BE2C (cell line): ENCODE measurements at regions not wholly inside any gene's neighbourhood (a gene's known extent, or its start where the extent isn't known, plus 50 kb on each side); places are given as distances from the start of the nearest gene placed in this dataset.

Experiments used
- DNase-seq: peaks from one replicate; pipeline ENCODE4 v3.0.0-alpha.2; 2020
- H3K27me3 ChIP-seq: fragments of 250-450 bp; sonication (Bioruptor Pico); 2 replicates; pipeline ENCODE4 v1.5.1; 2020; ENCODE audit warnings: mild to moderate bottlenecking
- H3K36me3 ChIP-seq: fragments of 250-450 bp; sonication (Bioruptor Pico); 2 replicates; pipeline ENCODE4 v1.5.1; 2020; ENCODE audit warnings: mild to moderate bottlenecking
- H3K4me1 ChIP-seq: fragments of 250-450 bp; sonication (Bioruptor Pico); 2 replicates; pipeline ENCODE4 v1.5.1; 2020
- H3K4me3 ChIP-seq: 2 replicates; pipeline ENCODE4 v1.5.1; 2011; ENCODE audit warnings: low read depth, low read length
- H3K9me3 ChIP-seq: fragments of 250-450 bp; sonication (Bioruptor Pico); 2 replicates; pipeline ENCODE4 v1.5.1; 2020
- CTCF ChIP-seq: IDR thresholded peaks from 2 replicates; pipeline ENCODE4 v1.5.1; 2012; ENCODE audit warnings: mild to moderate bottlenecking, low read depth, low read length

- Histone ChIP-seq H3K27me3 (no peaks in the 10 kb centered on the region), H3K4me3 (no peak overlapping the region), H3K36me3 (no peaks in the 10 kb centered on the region), H3K9me3 (no peaks in the 10 kb centered on the region), H3K4me1 (no peaks in the 10 kb centered on the region)
- TF ChIP-seq CTCF = no peak
- DNase-seq = no peak
These were observed 331.9 kb upstream of the POGK start for GRCh38 chr1:166507347-166507746.

- no peak for DNase-seq
These were observed 327.5 kb upstream of the POGK start for GRCh38 chr1:166511761-166512160.

GRCh38 chr1:166514067-166514466, 325.2 kb upstream of the POGK start:
- no peak for DNase-seq
- Histone ChIP-seq H3K27me3 (no peaks in the 10 kb centered on the region), H3K36me3 (no peaks in the 10 kb centered on the region), H3K4me3 (no peak overlapping the region), H3K4me1 (no peaks in the 10 kb centered on the region), H3K9me3 (no peaks in the 10 kb centered on the region)
- no peak for TF ChIP-seq CTCF

More at GRCh38 chr1:166511761-166512160, 327.5 kb upstream of the POGK start:
- Histone ChIP-seq H3K36me3 (no peaks in the 10 kb centered on the region), H3K4me3 (no peak overlapping the region), H3K9me3 (no peaks in the 10 kb centered on the region), H3K4me1 (no peaks in the 10 kb centered on the region), H3K27me3 (no peaks in the 10 kb centered on the region)
- TF ChIP-seq CTCF = no peak

- H3K9me3 ChIP-seq = no peaks in the 10 kb centered on the region
These were observed 311.5 kb upstream of the POGK start for GRCh38 chr1:166527752-166528151.

GRCh38 chr1:166538646-166539045, 300.6 kb upstream of the POGK start:
- no peak for DNase-seq
- no peaks in the 10 kb centered on the region for H3K9me3 ChIP-seq
- H3K36me3 ChIP-seq = no peaks in the 10 kb centered on the region
- no peaks in the 10 kb centered on the region for H3K27me3 ChIP-seq
- H3K4me3 ChIP-seq = no peak overlapping the region
- no peak for TF ChIP-seq CTCF
- no peaks in the 10 kb centered on the region for H3K4me1 ChIP-seq

More at GRCh38 chr1:166527752-166528151, 311.5 kb upstream of the POGK start:
- Histone ChIP-seq H3K36me3 (no peaks in the 10 kb centered on the region), H3K4me1 (no peaks in the 10 kb centered on the region), H3K27me3 (no peaks in the 10 kb centered on the region; the same call in 1 of the 2 replicates), H3K4me3 (no peak overlapping the region)
- DNase-seq = no peak
- TF ChIP-seq CTCF = no peak

GRCh38 chr1:166544036-166544435, 295.2 kb upstream of the POGK start:
- no peaks in the 10 kb centered on the region for H3K4me1 ChIP-seq
- DNase-seq = no peak
- TF ChIP-seq CTCF = no peak
- H3K9me3 ChIP-seq = 0 out of 2 replicates have a peak, but pooled peaks cover 3% of the 10 kb centered on the region
- no peaks in the 10 kb centered on the region for H3K27me3 ChIP-seq
- no peaks in the 10 kb centered on the region for H3K36me3 ChIP-seq
- no peak overlapping the region for H3K4me3 ChIP-seq
